NB4 (cell line): ENCODE measurements at regions not wholly inside any gene's neighbourhood (a gene's known extent, or its start where the extent isn't known, plus 50 kb on each side); places are given as distances from the start of the nearest gene placed in this dataset.

ENCODE experiments used
- POLR2A ChIP-seq: IDR thresholded peaks from 2 replicates; pipeline ENCODE4 v1.6.1; 2011; ENCODE audit warnings: mild to moderate bottlenecking; ENCODE audit not compliant: insufficient read length; ENCODE audit errors: extremely low read depth
- TF ChIP-seq, protein P1 (sequence below): IDR thresholded peaks from one replicate; pipeline ENCODE4 v1.5.1; 2012; ENCODE audit warnings: low read depth, low read length

DNA sequence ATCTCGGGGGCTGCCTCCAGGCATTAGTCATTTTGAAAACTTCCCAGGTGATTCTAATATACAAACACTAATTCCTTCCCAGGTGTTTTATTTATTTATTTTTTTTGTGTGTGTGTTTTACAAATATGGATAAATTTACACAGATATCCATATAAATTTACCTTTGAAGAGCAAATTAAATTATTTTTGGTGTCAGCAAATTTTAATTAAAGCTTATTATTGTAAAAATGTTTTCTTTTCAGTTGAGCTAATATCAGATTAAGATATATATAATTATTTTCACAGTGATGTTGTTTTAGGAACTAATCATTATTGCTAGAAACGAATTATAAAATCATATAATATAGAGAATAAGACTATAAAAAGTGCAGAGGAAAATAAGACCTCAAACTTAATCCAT is 62.0 kb upstream of the FREM3 start:
- TF ChIP-seq POLR2A, result no peak
- TF ChIP-seq, protein P1, sequence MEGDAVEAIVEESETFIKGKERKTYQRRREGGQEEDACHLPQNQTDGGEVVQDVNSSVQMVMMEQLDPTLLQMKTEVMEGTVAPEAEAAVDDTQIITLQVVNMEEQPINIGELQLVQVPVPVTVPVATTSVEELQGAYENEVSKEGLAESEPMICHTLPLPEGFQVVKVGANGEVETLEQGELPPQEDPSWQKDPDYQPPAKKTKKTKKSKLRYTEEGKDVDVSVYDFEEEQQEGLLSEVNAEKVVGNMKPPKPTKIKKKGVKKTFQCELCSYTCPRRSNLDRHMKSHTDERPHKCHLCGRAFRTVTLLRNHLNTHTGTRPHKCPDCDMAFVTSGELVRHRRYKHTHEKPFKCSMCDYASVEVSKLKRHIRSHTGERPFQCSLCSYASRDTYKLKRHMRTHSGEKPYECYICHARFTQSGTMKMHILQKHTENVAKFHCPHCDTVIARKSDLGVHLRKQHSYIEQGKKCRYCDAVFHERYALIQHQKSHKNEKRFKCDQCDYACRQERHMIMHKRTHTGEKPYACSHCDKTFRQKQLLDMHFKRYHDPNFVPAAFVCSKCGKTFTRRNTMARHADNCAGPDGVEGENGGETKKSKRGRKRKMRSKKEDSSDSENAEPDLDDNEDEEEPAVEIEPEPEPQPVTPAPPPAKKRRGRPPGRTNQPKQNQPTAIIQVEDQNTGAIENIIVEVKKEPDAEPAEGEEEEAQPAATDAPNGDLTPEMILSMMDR, result no peak
